ENCODE measurements at regions not wholly inside any gene's neighbourhood (a gene's known extent, or its start where the extent isn't known, plus 50 kb on each side); places are given as distances from the start of the nearest gene placed in this dataset.
A peak's percentile ranks its signal among the peaks of the same experiment; 100 is the strongest.
"Not testable (repeated sequence)": the region's sequence is repeated elsewhere in the genome, so short reads cannot be mapped to it uniquely, and the experiment has no call there.

DNA sequence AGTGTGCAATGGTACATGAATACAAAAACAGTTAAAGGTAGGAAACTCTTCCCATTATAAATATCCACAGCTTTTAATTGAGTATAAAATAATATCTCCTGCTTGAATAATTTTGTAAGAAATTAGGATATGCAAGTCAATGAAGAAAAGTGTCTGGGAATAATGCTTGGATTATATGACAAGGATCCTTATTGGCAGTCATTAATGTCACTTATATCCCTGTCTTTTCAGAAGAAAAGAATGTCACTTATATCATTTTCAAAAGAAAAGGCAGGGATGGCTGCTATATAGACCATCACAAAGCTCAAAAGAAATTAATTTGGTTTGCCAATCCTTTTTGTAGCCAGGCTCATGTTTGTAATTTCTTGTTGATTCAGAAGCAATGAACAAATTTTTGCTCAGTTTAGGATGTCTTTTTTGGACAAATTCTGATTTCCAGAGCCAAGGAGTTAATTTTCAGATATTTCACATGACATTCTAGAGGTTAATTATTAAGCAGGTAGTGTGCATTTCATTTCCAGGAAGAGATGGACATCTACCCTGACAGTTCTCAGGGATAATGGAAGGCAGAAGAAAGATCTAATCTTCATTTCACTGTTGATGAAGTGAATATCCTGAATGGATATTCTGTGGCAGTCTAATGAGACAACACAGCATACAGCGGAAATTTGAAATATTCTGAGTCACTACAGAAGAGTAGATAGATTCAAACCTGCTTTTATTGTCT, 299.8 kb downstream of the RPS29 start:
- no peak for ATAC-seq
- no peaks in the 10 kb centered on the region for H3K36me3 Mint-ChIP-seq
- H3K4me1 Mint-ChIP-seq = no peaks in the 10 kb centered on the region
- H3K27ac Mint-ChIP-seq = no peak overlapping the region
- H3K9me3 Mint-ChIP-seq = no peaks in the 10 kb centered on the region
- no peak overlapping the region for H3K4me3 Mint-ChIP-seq
- H3K27me3 Mint-ChIP-seq = peaks cover 34% of the 10 kb centered on the region

DNA sequence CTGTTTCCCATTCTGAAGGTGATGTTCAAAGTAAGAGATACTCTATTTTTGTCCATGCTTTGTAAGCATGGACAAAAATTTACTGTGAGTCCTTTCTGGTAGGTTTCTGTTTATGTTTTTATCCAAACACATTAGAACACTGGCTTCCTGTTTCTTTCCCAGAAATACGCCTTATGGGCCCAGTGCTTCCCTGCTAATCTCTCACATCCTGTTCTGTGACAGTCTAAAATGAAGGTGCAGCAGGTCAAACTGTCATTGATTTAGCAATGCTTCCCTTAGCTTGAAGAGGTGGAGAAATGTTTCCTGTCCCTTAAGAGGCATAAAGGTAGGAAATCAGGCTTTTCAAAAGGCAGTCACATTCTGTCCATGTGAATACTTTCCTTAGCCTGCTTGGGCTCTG, 305.6 kb downstream of the RPS29 start:
- Mint-ChIP-seq H3K9me3 (peaks cover 3% of the 10 kb centered on the region), H3K27ac (no peak overlapping the region), H3K36me3 (no peaks in the 10 kb centered on the region), H3K4me1 (no peaks in the 10 kb centered on the region), H3K27me3 (peaks cover 12% of the 10 kb centered on the region), H3K4me3 (no peak overlapping the region)
- ATAC-seq = no peak

DNA sequence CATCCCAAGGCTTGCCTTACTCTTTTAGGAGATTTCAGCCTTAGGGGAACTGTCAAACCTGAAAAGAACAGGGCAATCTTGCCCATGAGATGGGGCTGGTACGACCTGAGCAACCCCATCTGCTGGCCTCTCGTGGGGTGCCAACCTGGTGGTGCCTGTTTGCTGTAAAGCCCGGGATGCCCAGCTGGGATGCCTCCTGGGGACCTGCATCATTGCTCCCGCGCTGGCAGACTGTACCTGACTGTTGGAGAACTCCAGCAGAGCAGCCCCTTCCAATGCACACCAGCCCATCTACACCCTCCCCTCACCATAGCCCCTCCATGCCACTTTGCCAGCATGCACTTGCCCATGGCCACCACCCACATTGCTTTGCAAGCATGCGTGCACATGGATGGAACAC, 335.7 kb downstream of the RPS29 start:
- Mint-ChIP-seq H3K27me3 (peaks cover 20% of the 10 kb centered on the region), H3K4me3 (no peak overlapping the region), H3K27ac (no peak overlapping the region), H3K9me3 (peaks cover 4% of the 10 kb centered on the region), H3K36me3 (no peaks in the 10 kb centered on the region), H3K4me1 (no peaks in the 10 kb centered on the region)
- ATAC-seq = no peak

DNA sequence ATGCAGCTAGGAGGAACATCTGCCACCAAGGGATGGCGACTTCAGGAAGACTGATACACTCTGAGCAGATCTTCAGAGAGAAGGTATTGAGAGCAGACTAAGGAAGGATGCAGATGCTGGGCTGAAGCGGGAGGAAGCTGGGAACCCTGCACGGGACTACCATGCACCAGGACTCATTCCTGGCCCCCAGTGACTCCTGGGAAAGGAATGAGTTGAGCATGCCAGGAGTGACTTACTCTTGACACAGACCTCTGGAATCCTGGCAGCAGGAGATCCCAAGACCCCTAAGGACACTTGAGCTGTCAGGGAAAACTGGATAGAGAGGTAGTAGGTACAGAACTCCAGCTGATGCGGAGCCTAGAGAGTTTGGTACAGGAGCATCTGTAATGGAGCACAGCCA, 336.1 kb downstream of the RPS29 start:
- H3K4me3 Mint-ChIP-seq = no peak overlapping the region
- ATAC-seq = no peak
- H3K27ac Mint-ChIP-seq = no peak overlapping the region
- H3K27me3 Mint-ChIP-seq = peaks cover 21% of the 10 kb centered on the region
- peaks cover 4% of the 10 kb centered on the region for H3K9me3 Mint-ChIP-seq
- H3K4me1 Mint-ChIP-seq = no peaks in the 10 kb centered on the region
- no peaks in the 10 kb centered on the region for H3K36me3 Mint-ChIP-seq

DNA sequence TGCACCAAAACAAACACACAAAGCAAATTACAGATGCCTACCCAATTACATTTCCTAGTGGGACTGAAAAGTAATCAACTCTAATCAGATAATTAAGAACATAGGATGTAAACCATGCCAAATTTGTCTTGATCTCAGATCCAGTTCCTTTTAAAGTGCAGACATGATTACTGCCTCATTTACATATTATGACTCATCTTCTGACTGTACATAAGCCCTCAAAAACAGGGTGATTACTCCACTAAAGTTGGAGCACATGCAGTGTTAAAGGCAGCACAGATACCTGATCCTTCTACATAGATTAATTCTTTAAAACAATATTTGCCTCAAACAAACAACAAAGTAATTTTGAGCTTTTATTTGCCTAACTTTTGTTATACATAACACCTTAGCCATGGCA, 337.2 kb downstream of the RPS29 start:
- Mint-ChIP-seq H3K27ac (no peak overlapping the region), H3K9me3 (peaks cover 4% of the 10 kb centered on the region), H3K36me3 (no peaks in the 10 kb centered on the region), H3K27me3 (peaks cover 21% of the 10 kb centered on the region), H3K4me3 (no peak overlapping the region), H3K4me1 (no peaks in the 10 kb centered on the region)
- ATAC-seq = no peak

DNA sequence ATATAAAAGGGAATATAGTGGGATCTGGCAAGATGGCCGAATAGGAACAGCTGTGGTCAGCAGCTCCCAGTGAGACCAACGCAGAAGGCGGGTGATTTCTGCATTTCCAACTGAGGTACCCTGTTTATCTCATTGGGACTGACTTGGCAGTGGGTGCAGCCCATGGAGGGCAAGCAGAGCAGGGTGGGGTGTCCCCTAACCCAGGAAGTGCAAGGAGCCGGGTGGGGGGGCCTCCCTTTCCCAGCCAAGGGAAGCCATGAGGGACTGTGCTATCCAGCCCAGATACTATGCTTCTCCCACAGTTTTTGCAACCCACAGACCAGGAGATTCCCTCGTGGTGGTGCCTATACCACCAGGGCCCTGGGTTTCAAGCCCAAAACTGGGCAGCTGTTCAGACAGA, 342.4 kb downstream of the RPS29 start:
- H3K4me3 Mint-ChIP-seq, H3K9me3 Mint-ChIP-seq, H3K4me1 Mint-ChIP-seq, H3K27ac Mint-ChIP-seq, ATAC-seq, H3K36me3 Mint-ChIP-seq: not testable (repeated sequence)
- H3K27me3 Mint-ChIP-seq = peaks cover 18% of the 10 kb centered on the region

DNA sequence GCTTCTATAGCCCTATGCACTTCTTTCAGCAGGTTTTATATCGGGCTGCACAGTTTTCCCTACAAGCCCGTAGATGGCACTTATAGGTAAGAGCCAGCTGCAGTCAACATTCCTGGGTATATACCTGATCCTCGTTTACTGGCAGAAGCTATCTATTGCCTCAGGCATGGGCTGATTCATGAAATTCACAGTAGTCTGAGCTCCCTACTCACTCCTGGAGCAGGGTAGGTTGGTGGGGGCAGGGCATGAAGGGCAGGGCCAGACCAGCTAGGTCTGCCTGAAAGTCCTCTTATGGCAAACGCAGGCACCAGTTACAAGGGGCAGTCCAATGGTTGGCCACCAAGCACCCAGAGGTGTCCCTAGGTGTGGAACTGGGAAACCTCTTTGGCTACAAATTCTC, 345.8 kb downstream of the RPS29 start:
- peaks cover 11% of the 10 kb centered on the region for H3K9me3 Mint-ChIP-seq
- H3K27ac Mint-ChIP-seq = no peak overlapping the region
- H3K4me3 Mint-ChIP-seq = no peak overlapping the region
- no peak for ATAC-seq
- peaks cover 8% of the 10 kb centered on the region for H3K27me3 Mint-ChIP-seq
- H3K4me1 Mint-ChIP-seq = no peaks in the 10 kb centered on the region
- peaks cover 6% of the 10 kb centered on the region for H3K36me3 Mint-ChIP-seq

DNA sequence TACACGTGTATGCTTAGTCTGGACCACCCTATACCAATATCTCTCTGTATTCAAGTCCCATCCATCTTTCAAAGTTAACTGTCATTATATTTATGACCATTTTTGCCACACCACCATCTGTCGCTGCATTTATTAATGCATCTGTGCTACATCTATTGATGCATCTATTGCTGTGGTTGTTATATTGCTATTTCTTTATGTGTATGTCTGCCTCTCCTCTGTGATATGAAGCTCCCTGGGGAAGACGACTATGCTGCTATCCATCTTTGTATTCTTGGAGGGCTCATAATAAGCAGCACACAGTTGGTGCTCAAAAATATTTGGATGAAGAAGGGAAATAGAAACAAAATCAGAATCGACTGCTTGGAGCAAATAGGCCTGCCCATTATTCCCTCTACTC, 357.6 kb downstream of the RPS29 start:
- Mint-ChIP-seq H3K4me3 (no peak overlapping the region), H3K4me1 (no peaks in the 10 kb centered on the region)

DNA sequence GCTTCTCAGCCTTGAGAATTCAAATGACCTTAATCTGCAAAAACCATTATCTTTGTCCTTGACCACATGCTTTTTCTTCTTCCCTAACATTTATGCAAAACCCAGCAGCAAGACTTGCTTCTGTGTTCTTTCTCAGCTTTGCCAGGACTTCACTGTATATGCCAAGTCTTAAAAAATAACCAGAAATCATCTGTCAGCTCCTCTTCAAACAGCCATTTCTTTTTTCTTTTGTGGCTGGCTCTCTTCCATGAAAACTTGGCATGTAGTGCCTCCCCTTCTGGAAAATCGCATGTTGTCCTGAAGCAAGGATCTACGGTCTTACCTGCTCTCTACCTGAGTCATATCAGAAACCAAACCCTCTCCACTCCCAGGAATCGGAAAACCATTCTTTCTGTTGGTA, 364.9 kb downstream of the RPS29 start:
- H3K9me3 Mint-ChIP-seq = no peaks in the 10 kb centered on the region
- H3K4me3 Mint-ChIP-seq = no peak overlapping the region
- no peak for ATAC-seq
- peaks cover 12% of the 10 kb centered on the region for H3K27me3 Mint-ChIP-seq
- no peaks in the 10 kb centered on the region for H3K36me3 Mint-ChIP-seq
- H3K4me1 Mint-ChIP-seq = no peaks in the 10 kb centered on the region
- no peak overlapping the region for H3K27ac Mint-ChIP-seq

More for the DNA sequence above, 357.6 kb downstream of the RPS29 start:
- no peak for ATAC-seq
- no peaks in the 10 kb centered on the region for H3K36me3 Mint-ChIP-seq
- H3K27ac Mint-ChIP-seq = no peak overlapping the region
- peaks cover 3% of the 10 kb centered on the region for H3K9me3 Mint-ChIP-seq
- no peaks in the 10 kb centered on the region for H3K27me3 Mint-ChIP-seq

DNA sequence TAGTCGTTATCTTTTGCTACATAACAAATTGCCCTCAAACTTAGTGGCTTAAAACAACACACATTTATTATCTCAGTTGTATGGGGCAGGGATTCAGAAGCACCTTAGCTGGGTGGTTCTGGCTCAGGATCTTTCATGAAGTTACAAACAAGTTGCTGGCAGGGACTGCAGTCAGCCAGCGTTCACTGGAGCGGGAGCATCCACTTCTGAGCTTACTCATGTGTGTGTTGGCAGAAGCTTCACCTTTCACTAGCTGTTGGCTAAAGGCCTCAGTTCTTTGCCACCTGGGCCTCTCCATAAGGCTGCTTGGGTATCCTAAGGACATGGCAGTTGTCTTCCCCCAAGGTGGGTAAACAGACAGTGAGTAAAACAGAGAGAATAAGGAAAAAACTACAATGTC, 365.7 kb downstream of the RPS29 start:
- H3K4me1 Mint-ChIP-seq = no peaks in the 10 kb centered on the region
- no peaks in the 10 kb centered on the region for H3K9me3 Mint-ChIP-seq
- H3K4me3 Mint-ChIP-seq = no peak overlapping the region
- no peak overlapping the region for H3K27ac Mint-ChIP-seq
- no peak for ATAC-seq
- H3K27me3 Mint-ChIP-seq = peaks cover 12% of the 10 kb centered on the region
- H3K36me3 Mint-ChIP-seq = no peaks in the 10 kb centered on the region

DNA sequence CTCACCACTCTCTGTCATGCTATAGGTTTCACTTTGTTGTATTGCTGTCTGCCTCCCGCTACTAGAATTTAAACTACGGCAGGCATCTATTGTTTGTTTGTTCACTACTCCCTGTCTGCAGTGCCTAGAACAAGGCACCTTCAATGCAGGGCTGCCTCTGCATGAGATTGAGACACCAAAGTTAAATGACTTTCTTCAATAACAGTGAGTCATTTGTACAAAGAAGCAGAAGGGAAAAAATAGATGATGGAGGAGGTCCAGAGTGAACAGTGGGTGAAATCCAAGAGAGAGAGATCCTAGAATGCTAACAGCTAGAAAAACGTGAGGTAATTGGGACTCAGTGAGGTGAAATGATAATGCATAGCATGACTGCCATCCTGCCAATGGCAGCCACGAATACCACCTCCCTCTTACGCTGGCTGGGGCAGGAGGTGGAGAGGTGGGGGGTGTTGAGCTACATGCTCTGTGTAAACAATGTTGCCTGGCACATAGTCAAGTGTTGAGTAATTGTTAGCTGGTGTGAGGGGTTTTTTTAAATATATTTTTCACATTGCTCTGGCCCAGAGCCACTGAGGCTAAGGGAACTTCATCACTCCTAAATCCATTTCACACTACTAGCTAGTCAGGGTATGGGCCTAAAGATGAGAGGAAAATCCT, 367.6 kb downstream of the RPS29 start:
- Mint-ChIP-seq H3K9me3 (no peaks in the 10 kb centered on the region), H3K27me3 (peaks cover 12% of the 10 kb centered on the region), H3K36me3 (no peaks in the 10 kb centered on the region), H3K4me1 (no peaks in the 10 kb centered on the region), H3K27ac (no peak overlapping the region), H3K4me3 (no peak overlapping the region)
- ATAC-seq = no peak

DNA sequence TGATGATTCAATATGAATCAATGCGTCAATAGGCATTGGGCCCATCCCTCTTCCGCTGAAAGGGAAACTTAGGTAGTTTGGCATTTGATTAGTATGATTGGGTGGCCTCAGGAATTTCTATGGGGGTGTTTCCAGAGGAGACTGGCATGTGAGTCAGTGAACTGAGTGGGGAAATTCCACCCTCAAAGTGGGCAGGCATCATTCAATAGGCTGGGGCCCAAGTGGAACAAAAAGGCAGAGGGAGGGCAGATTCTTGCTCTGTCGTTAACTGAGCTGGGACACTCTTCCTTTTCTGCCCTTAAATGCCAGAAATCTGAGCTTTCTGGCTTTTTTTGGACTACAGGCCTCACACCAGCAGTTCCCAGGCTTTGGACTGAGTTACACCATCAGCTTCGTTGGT, 373.5 kb downstream of the RPS29 start:
- no peak for ATAC-seq
- Mint-ChIP-seq H3K27me3 (no peaks in the 10 kb centered on the region), H3K36me3 (no peaks in the 10 kb centered on the region), H3K4me1 (no peaks in the 10 kb centered on the region), H3K4me3 (no peak overlapping the region), H3K9me3 (no peaks in the 10 kb centered on the region), H3K27ac (no peak overlapping the region)

DNA sequence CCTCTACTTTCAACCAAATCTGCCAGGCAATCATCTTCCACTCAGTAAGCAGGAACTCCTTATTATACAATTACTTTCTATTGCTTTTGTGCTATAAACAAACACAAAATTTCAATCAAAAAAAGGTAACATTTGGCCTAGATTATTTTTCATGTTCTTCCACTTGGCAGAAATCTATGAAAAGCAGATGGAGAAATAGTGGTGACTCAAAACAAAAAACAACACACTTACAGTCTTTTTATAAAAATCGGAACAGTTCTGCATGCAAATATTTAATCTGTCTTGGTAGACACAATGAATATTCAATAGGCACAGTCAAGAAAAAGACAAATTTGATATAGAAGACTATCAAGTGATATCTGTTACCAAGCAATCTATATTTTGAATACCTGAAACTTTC, 376.8 kb downstream of the RPS29 start:
- Mint-ChIP-seq H3K27ac (no peak overlapping the region), H3K27me3 (no peaks in the 10 kb centered on the region), H3K9me3 (no peaks in the 10 kb centered on the region), H3K4me1 (no peaks in the 10 kb centered on the region), H3K4me3 (no peak overlapping the region), H3K36me3 (no peaks in the 10 kb centered on the region)
- no peak for ATAC-seq

DNA sequence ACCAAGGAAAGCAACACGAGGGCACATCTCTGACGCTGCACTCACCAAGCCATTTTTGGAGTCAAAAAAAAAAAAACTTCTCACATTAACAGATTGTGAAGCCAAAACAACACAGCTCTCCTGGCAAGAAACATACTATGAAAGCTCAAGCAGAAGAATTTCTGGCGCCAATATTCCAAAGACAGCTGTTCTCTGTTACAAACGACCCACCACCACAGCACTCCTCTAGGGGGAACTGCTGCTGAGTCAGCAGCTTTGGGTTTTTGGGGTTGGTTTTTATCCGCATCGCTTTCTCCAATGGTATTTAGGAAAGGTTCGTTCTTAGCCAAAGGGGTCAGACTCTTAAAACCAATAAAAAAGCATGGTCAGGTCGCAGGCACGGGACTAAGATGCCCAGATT, 379.4 kb downstream of the RPS29 start:
- Mint-ChIP-seq H3K4me1 (no peaks in the 10 kb centered on the region), H3K27ac (no peak overlapping the region), H3K36me3 (no peaks in the 10 kb centered on the region), H3K27me3 (no peaks in the 10 kb centered on the region), H3K4me3 (no peak overlapping the region), H3K9me3 (no peaks in the 10 kb centered on the region)
- no peak for ATAC-seq

DNA sequence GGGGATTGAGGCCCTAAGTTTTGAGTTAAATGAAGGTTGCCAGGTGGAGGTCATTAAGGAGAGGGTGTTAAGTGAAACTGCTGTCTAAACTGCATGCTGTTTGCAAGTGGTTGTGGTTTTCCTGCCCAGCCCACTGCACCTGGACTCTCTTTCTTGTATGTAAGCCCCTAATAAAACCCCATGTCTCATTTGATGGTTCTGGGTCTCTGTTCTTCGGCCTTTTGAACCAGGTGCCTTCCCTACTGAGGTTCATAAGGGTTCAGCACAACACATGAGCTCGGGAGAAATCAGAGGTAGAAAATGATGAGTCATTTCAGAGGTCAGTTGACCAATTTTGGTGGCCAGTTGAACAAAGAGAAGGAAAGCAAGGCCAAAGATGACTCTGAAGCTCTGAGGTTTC, 382.5 kb downstream of the RPS29 start:
- Mint-ChIP-seq H3K27ac (no peak overlapping the region), H3K9me3 (no peaks in the 10 kb centered on the region), H3K36me3 (no peaks in the 10 kb centered on the region)

DNA sequence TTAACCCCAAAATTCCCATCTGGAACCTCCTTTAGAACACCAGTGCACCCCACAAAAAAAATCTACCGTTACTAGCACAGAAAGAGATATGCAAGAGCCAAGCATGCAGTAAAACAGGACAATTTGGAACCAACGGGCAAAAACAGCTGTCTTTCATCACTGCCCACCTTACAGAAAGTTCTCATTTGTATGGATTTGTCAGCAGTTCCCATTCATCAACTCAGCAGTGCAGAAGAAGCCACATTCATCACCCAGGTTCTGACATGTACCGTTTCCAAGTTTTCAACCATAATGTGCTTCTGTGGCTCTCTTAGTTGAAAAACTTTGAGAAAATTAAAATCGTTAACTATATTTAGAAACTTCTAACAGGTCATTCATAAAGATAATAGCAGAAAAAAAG, 387.0 kb downstream of the RPS29 start:
- Mint-ChIP-seq H3K9me3 (no peaks in the 10 kb centered on the region), H3K27me3 (no peaks in the 10 kb centered on the region), H3K27ac (no peak overlapping the region), H3K4me3 (no peak overlapping the region), H3K4me1 (peaks cover 5% of the 10 kb centered on the region), H3K36me3 (no peaks in the 10 kb centered on the region)
- ATAC-seq = no peak

More for the DNA sequence above, 382.5 kb downstream of the RPS29 start:
- ATAC-seq = peak; percentile 21
- Mint-ChIP-seq H3K4me1 (no peaks in the 10 kb centered on the region), H3K27me3 (no peaks in the 10 kb centered on the region), H3K4me3 (no peak overlapping the region)

Measured in stimulated activated memory B cell treated with anti-CD40 and anti-IgM and Interleukin-4, amounts not matched to agents 10 μg/mL and 1 μg/mL and 100 μg/mL, for 72 hours (primary cell).